HG03025 (cell line): ENCODE measurements at regions not wholly inside any gene's neighbourhood (a gene's known extent, or its start where the extent isn't known, plus 50 kb on each side); places are given as distances from the start of the nearest gene placed in this dataset.
"Not testable (repeated sequence)": the region's sequence is repeated elsewhere in the genome, so short reads cannot be mapped to it uniquely, and the experiment has no call there.

Experiments
- ATAC-seq: cut with Tn5 transposase; IDR thresholded peaks from one replicate; pipeline ENCODE4 v1.9.1; 2021; ENCODE audit warnings: mild to moderate bottlenecking, moderate library complexity; ENCODE audit not compliant: unreplicated experiment, low FRiP score

GRCh38 chr11:96760306-96760705, 370.5 kb downstream of the JRKL start:
- ATAC-seq = no peak

- ATAC-seq = no peak
Measured at GRCh38 chr11:96760815-96761214, 371.0 kb downstream of the JRKL start.

GRCh38 chr11:96761451-96761850, 371.6 kb downstream of the JRKL start:
- ATAC-seq = no peak

GRCh38 chr11:96763244-96763643, 373.4 kb downstream of the JRKL start:
- ATAC-seq = no peak

GRCh38 chr11:96778272-96778671, 388.5 kb downstream of the JRKL start:
- no peak for ATAC-seq

- no peak for ATAC-seq
Measured at GRCh38 chr11:96779030-96779429, 389.2 kb downstream of the JRKL start.

GRCh38 chr11:96781082-96781481, 391.3 kb downstream of the JRKL start:
- no peak for ATAC-seq

GRCh38 chr11:96782632-96783031, 392.8 kb downstream of the JRKL start:
- ATAC-seq = no peak

GRCh38 chr11:96783311-96783710, 393.5 kb downstream of the JRKL start:
- ATAC-seq = no peak

GRCh38 chr11:96785073-96785472, 395.3 kb downstream of the JRKL start:
- ATAC-seq = no peak

- ATAC-seq = no peak
Measured at GRCh38 chr11:96794152-96794551, 404.3 kb downstream of the JRKL start.

GRCh38 chr11:96798445-96798844, 408.6 kb downstream of the JRKL start:
- no peak for ATAC-seq

GRCh38 chr11:96815236-96815635, 425.4 kb downstream of the JRKL start:
- no peak for ATAC-seq

- no peak for ATAC-seq
Measured at GRCh38 chr11:96817482-96818399, 427.9 kb downstream of the JRKL start.

- no peak for ATAC-seq
Measured at GRCh38 chr11:96827164-96827563, 437.4 kb downstream of the JRKL start.

- no peak for ATAC-seq
Measured at GRCh38 chr11:96841792-96842191, 452.0 kb downstream of the JRKL start.

- no peak for ATAC-seq
Measured at GRCh38 chr11:96842731-96843130, 452.9 kb downstream of the JRKL start.

GRCh38 chr11:96854425-96854824, 464.6 kb downstream of the JRKL start:
- no peak for ATAC-seq

- not testable (repeated sequence) for ATAC-seq
Measured at GRCh38 chr11:96861722-96862121, 471.9 kb downstream of the JRKL start.

- ATAC-seq = no peak
Measured at GRCh38 chr11:96863520-96863919, 473.7 kb downstream of the JRKL start.

- ATAC-seq = no peak
Measured at GRCh38 chr11:96865020-96865419, 475.2 kb downstream of the JRKL start.

- ATAC-seq = no peak
Measured at GRCh38 chr11:96869207-96869606, 479.4 kb downstream of the JRKL start.
